Jurkat, Clone E6-1 (cell line): ENCODE measurements at regions not wholly inside any gene's neighbourhood (a gene's known extent, or its start where the extent isn't known, plus 50 kb on each side); places are given as distances from the start of the nearest gene placed in this dataset.

Experiments used
- DNase-seq: peaks from one replicate; pipeline ENCODE4 v3.0.0-alpha.2; 2011; ENCODE audit warnings: low read depth, low spot score
- H3K4me3 ChIP-seq: 2 replicates; pipeline ENCODE4 v1.5.1; 2011; ENCODE audit warnings: mild to moderate bottlenecking, low read length, control low read depth, moderate library complexity

GRCh38 chr7:50211130-50212015 is 93.1 kb upstream of the IKZF1 start:
- H3K4me3 ChIP-seq, result no peak overlapping the region
- no peak for DNase-seq

- H3K4me3 ChIP-seq, result no peak overlapping the region
- DNase-seq, result no peak
Measured at GRCh38 chr7:50210706-50211115, 93.8 kb upstream of the IKZF1 start.

DNA sequence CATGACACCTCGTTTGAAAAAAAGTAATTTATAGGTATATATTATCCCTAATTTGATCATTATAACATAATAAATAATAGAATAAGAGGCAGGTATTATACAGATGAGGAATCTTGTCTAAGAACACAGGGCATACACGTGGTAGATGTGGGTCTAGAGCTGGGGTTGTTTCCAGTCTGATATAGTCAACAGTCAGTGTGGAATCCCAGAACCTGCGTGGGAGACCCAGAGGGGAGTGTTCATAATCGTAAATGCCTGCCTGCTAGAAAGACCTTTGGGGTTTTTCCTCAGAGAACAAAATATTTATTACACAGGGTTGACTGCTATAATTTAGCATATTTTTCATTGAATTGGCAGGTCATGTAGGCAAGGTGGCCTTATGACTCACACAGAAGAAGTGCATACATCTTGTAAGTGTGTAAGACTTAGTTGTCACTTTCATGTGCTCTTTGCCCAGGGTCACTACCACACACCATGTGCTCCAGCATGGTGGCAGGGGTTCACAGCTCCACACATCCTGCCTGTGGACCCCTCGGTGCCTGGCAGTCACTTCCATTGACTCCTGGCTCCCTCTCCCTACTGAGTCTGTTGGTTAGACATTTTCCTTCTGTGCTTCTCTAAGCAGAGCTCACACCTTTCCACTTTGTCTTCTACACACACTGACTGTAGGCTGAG is 94.9 kb upstream of the IKZF1 start:
- H3K4me3 ChIP-seq, result no peak overlapping the region

DNA sequence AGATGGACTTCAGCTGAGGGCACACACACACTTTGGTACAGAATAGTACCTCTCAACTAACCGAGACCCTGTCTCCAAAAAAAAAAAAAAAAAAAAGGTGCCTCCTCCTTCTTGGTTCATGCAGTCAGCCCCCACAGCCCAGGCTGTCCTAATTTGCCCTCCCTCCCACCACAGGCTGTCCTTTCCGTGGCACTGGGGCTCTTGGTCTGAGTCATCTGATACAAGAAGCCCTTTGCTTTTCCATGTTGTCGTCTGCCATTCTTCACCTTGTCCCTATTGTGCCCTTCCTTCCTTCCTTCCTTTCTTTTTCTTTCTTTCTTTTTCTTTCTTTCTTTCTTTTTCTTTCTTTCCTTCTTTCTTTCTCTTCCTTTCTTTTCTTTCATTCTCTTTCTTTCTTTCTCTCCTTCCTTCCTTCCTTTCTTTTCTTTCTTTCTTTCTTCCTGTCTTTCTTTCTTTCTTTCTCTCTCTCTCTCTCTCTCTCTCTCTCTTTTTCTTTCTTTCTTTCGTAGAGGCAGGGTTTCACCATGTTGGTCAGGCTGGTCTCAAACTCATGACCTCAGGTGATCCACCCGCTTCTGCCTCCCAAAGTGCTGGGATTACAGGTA is 96.0 kb upstream of the IKZF1 start:
- DNase-seq, result no peak
- H3K4me3 ChIP-seq, result no peak overlapping the region

More for the DNA sequence above, 94.9 kb upstream of the IKZF1 start:
- DNase-seq, result no peak

DNA sequence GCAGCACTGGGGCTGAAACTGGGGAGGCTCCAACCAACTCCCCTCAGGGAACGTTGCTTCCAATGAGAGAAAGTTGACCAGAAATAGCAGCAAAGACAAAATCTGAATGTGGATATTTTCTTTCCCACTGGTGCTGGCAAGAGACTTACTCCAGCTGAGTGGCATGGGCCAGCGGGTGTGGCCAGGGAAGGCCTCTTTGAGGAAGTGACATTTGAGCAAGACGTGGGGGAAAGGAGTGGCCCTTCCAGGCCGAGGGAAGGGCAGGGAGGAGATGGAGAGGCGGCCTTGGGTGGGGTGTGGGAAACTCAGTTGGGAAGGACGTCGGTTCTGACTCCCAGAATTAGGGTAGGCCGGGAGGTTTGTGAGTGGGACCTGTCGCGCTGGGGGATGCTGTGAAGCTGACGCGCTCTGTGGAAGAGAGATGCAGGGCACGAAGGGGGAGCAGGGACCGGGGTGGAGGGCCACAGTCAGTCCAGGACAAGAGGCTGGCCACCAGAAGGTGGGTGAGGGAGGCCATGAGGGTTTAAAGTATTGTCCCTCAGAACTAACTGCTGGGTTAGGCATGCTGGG is 96.7 kb upstream of the IKZF1 start:
- no peak overlapping the region for H3K4me3 ChIP-seq
- DNase-seq, result no peak

- no peak overlapping the region for H3K4me3 ChIP-seq
- no peak for DNase-seq
Measured at GRCh38 chr7:50207251-50207564, 97.3 kb upstream of the IKZF1 start.

- DNase-seq, result peak; percentile 78
- no peak overlapping the region for H3K4me3 ChIP-seq
Measured at GRCh38 chr7:50206453-50207250, 97.9 kb upstream of the IKZF1 start.

- DNase-seq, result no peak
- no peak overlapping the region for H3K4me3 ChIP-seq
Measured at GRCh38 chr7:50205011-50205410, 99.5 kb upstream of the IKZF1 start.

GRCh38 chr7:50204581-50204980 is 99.9 kb upstream of the IKZF1 start:
- H3K4me3 ChIP-seq, result no peak overlapping the region
- no peak for DNase-seq

DNA sequence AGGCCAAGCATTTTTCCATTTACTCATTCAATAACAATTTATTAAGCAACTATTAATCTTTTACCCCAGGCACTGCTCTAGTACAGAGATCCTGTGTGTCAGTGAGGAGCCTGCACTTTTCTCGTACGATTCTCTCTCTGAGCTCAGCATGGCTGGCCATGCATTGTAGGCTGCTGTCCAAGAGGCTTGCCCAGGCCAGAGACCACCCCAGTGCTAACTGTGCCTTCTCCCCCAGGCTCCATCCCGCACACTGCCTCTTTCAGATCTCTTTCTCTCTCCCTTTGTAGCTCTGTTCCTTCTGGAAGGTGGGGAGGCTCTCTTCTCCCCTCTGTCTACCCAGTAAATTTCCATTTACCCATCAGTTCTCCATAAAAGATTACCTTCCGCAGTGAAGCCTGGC is 101.0 kb upstream of the IKZF1 start:
- H3K4me3 ChIP-seq, result no peak overlapping the region
- no peak for DNase-seq

- H3K4me3 ChIP-seq, result no peak overlapping the region
- no peak for DNase-seq
Measured at GRCh38 chr7:50202052-50202555, 102.4 kb upstream of the IKZF1 start.

DNA sequence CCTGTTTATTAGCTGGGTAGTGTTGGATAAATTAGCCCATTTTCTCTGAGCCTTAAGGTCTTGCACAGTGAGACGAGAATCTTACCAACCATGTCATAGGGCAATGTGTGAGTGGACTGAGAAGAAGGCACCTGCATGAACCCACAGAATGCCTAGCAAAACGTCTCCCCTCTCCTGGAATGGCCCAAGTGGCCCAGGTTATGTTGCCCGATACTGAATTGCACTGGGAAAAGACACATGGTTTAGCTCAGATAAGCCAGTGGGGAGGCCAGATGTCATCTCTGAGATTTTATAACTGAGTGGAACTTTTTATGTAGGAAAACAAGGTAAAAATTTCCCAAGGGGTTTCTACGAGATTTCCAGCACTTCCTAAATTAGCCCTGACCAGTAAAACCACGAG is 104.7 kb upstream of the IKZF1 start:
- H3K4me3 ChIP-seq, result no peak overlapping the region
- DNase-seq, result no peak

DNA sequence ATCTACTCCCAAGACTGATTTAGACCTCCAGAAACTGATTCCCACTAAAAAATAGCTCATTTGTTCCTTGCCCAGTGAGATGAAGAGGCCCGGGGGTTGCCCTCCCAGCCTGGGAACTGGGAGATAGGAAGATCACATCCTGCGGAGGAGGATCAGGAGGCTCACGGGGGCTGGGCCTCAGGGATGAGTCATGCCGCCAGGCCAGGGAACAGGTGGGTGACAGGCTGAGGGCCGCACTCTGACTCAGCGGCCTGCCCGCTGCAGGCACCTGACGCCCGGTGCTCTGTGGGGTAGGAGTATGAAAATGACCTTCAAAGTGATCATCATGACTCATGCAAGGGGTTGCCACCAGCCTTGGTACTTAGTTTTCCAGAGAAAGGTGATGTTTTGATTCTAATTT is 104.5 kb upstream of the ZPBP start:
- no peak for DNase-seq
- no peak overlapping the region for H3K4me3 ChIP-seq

DNA sequence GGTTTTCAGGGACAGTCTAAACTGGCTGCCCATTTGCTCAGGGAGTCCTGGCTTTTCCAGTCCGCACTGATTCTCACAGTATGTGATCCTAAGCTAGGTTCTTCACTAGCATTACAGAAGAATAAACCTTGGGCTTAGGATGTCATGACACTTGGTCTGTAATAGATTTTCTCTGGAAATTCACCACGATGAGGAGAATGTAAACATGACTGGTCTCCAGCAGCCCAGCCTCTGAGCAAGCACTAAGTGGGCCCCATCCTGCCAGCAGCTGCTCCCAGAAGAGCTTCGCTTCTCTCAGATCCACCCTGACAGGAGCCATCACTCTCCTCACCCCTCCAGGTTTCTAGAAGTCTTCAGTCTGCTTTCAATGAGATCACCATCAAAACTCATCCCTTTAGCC is 103.7 kb upstream of the ZPBP start:
- DNase-seq, result no peak
- no peak overlapping the region for H3K4me3 ChIP-seq

- no peak for DNase-seq
- H3K4me3 ChIP-seq, result no peak overlapping the region
Measured at GRCh38 chr7:50190776-50191175, 97.7 kb upstream of the ZPBP start.

DNA sequence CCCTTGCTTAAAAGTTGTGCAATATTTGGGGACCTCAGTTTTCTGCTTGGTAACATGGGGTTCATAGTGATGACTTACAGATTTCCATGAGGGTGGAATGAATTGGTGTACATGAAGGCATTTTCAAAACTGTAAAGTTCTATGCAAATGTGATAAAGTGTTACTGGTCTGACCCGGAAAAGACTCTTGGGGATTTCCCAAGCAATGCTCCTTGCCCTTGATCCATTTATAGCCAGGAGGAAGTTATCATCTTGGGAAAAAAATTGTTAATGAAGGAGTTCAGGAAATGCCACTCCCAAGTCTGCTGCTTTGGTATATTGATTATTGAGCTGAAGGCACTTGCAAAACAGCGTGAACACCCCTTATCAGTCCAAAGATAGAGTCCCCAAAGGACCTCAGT is 96.3 kb upstream of the ZPBP start:
- DNase-seq, result no peak
- no peak overlapping the region for H3K4me3 ChIP-seq

GRCh38 chr7:50185951-50186682 is 93.1 kb upstream of the ZPBP start:
- no peak for DNase-seq
- no peak overlapping the region for H3K4me3 ChIP-seq

DNA sequence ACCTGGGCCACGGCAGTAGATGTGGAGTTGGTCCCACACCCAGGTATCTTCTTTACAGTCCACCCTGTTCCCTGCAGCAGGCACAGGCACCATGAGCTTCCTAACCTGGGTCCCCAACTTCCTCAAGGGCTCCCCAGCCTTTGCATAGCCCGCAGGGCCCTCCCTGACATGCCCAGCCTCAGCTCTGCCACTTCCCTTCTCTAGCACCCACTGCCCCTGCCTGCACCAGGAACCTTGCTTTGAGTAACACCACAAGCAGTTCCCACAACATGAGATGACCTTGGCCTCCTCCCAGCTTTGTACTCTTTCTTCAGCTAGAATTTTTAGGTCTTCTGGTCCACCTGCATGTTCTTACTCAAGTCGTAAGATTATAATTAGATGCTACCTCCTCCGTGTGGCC is 92.2 kb upstream of the ZPBP start:
- no peak for DNase-seq
- H3K4me3 ChIP-seq, result no peak overlapping the region
